Lower leg skin (tissue), 3 donors: ENCODE measurements at regions not wholly inside any gene's neighbourhood (a gene's known extent, or its start where the extent isn't known, plus 50 kb on each side); places are given as distances from the start of the nearest gene placed in this dataset.

ENCODE experiments used
- POLR2A ChIP-seq, 2 donors: fragments of 450-650 bp; IDR thresholded peaks; one replicate each; pipeline ENCODE4 v1.6.1; 2016 to 2017; ENCODE audit warnings: antibody characterized with exemption in 2 of 2, mild to moderate bottlenecking in 1 of 2, moderate library complexity in 1 of 2
- TF ChIP-seq, protein P1 (sequence below), 3 donors: fragments of 450-650 bp; IDR thresholded peaks; one replicate each; pipeline ENCODE4 v1.5.1; 2016; ENCODE audit warnings: antibody characterized with exemption in 3 of 3, mild to moderate bottlenecking in 3 of 3, moderate library complexity in 2 of 3

DNA sequence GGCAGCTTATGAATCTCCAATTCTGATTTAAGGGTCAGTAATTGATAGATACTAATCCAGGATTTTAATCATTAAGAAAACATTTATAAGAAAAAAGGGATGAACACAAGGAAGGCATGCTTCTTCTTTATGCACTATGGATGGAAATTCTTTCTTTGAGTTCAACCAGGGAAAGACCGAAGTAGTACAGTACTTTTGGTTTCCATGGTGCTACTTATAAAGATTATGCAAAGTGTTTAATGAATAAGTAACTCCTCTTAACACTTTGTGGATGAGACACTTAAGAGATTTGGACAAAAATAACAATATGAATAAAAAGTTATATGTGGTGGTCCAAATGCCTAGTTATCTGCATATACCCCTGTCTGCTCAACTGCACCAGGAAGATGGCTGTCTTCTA lies 666.5 kb upstream of the FANCL start:
- TF ChIP-seq, protein P1, sequence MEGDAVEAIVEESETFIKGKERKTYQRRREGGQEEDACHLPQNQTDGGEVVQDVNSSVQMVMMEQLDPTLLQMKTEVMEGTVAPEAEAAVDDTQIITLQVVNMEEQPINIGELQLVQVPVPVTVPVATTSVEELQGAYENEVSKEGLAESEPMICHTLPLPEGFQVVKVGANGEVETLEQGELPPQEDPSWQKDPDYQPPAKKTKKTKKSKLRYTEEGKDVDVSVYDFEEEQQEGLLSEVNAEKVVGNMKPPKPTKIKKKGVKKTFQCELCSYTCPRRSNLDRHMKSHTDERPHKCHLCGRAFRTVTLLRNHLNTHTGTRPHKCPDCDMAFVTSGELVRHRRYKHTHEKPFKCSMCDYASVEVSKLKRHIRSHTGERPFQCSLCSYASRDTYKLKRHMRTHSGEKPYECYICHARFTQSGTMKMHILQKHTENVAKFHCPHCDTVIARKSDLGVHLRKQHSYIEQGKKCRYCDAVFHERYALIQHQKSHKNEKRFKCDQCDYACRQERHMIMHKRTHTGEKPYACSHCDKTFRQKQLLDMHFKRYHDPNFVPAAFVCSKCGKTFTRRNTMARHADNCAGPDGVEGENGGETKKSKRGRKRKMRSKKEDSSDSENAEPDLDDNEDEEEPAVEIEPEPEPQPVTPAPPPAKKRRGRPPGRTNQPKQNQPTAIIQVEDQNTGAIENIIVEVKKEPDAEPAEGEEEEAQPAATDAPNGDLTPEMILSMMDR (IDR thresholded peaks at IDR 0.05) = no peak
- TF ChIP-seq POLR2A (IDR thresholded peaks at IDR 0.05) = no peak
